Breast epithelium (tissue), 4 donors: ENCODE measurements at regions not wholly inside any gene's neighbourhood (a gene's known extent, or its start where the extent isn't known, plus 50 kb on each side); places are given as distances from the start of the nearest gene placed in this dataset.
A peak's percentile ranks its signal among the peaks of the same experiment; 100 is the strongest.

ENCODE experiments used
- DNase-seq, 2 donors: peaks; one replicate each; pipeline ENCODE4 v3.0.0-alpha.2; 2019; ENCODE audit warnings: low spot score in 2 of 2
- H3K27ac ChIP-seq, 2 donors: fragments of 200-600 bp; sonication (generic) in 1 of 2; one replicate each; pipeline ENCODE4 v1.5.1; 2016 to 2019; ENCODE audit warnings: mild to moderate bottlenecking in 1 of 2
- H3K27me3 ChIP-seq, 2 donors: fragments of 200-600 bp; sonication (generic) in 1 of 2; one replicate each; pipeline versions ENCODE4 v1.5.1 to v1.6.0; 2017 to 2019; ENCODE audit warnings: control low read depth in 1 of 2, mild to moderate bottlenecking in 1 of 2
- H3K36me3 ChIP-seq: fragments of 200-600 bp; one replicate; pipeline ENCODE4 v1.5.1; 2019
- H3K4me1 ChIP-seq, 2 donors: fragments of 200-600 bp; sonication (generic); one replicate each; pipeline ENCODE4 v1.5.1; 2016 to 2019; ENCODE audit warnings: control low read depth in 1 of 2
- H3K4me3 ChIP-seq, 3 donors: fragments of 200-600 bp; sonication (generic); 1 replicate in 2 of 3; 2 replicates in 1 of 3; pipeline ENCODE4 v1.5.1; 2016 to 2019; ENCODE audit warnings: mild to moderate bottlenecking in 3 of 3, moderate library complexity in 2 of 3
- H3K9me3 ChIP-seq, 2 donors: fragments of 200-600 bp; sonication (generic) in 1 of 2; one replicate each; pipeline ENCODE4 v1.5.1; 2016 to 2019; ENCODE audit warnings: control low read depth in 1 of 2
- POLR2A ChIP-seq: fragments of 450-650 bp; IDR thresholded peaks from one replicate; pipeline ENCODE4 v1.6.1; 2016; ENCODE audit warnings: antibody characterized with exemption, mild to moderate bottlenecking, moderate library complexity
- POLR2AphosphoS5 ChIP-seq, 3 donors: sonication (generic); formaldehyde crosslinking; IDR thresholded peaks; one replicate each; pipeline ENCODE4 v1.6.1; 2017; ENCODE audit warnings: antibody characterized with exemption in 3 of 3
- intact Hi-C: fragments of 100-400 bp; cut with DNase I; formaldehyde crosslinking; loops from one replicate; pipeline ENCODE4 v1.15.1; 2023; ENCODE audit warnings: low total_unique reads
- TF ChIP-seq, protein P1 (sequence below), 3 donors: fragments of 450-650 bp; IDR thresholded peaks; one replicate each; pipeline ENCODE4 v1.5.1; 2016 to 2017; ENCODE audit warnings: antibody characterized with exemption in 3 of 3, mild to moderate bottlenecking in 3 of 3, moderate library complexity in 3 of 3

DNA sequence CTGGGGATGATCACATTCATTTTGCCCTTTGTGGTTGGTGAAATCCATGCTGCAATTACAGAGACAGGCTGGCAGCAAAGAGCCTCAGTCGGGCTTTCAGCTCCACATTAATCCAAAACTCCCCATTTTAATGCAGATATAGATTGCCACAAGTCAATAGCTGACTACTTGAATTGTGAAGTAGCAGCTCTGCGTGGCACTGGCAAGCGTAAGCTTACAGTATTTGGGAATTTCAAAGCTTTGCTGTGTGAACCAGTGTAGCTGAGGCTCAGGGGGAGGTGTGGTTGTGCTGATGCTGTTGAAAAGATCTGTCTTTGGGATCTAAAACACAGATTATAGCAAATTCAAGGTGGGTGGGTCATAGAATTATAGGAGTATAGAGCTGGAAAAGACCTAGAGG, 290.3 kb upstream of the ONECUT1 start:
- Histone ChIP-seq H3K27ac (no peak overlapping the region), H3K27me3 (peaks cover 0 to 5% of the 10 kb centered on the region in 2 donors), H3K4me1 (no peaks in the 10 kb centered on the region), H3K9me3 (peaks cover 0 to 2% of the 10 kb centered on the region in 2 donors), H3K36me3 (no peaks in the 10 kb centered on the region), H3K4me3 (no peak overlapping the region)
- DNase-seq, result no peak
- intact Hi-C loops, result no loop called here
- TF ChIP-seq POLR2AphosphoS5 (IDR thresholded peaks at IDR 0.05), result no peak
- TF ChIP-seq POLR2A, result no peak
- TF ChIP-seq, protein P1, sequence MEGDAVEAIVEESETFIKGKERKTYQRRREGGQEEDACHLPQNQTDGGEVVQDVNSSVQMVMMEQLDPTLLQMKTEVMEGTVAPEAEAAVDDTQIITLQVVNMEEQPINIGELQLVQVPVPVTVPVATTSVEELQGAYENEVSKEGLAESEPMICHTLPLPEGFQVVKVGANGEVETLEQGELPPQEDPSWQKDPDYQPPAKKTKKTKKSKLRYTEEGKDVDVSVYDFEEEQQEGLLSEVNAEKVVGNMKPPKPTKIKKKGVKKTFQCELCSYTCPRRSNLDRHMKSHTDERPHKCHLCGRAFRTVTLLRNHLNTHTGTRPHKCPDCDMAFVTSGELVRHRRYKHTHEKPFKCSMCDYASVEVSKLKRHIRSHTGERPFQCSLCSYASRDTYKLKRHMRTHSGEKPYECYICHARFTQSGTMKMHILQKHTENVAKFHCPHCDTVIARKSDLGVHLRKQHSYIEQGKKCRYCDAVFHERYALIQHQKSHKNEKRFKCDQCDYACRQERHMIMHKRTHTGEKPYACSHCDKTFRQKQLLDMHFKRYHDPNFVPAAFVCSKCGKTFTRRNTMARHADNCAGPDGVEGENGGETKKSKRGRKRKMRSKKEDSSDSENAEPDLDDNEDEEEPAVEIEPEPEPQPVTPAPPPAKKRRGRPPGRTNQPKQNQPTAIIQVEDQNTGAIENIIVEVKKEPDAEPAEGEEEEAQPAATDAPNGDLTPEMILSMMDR (IDR thresholded peaks at IDR 0.05), result no peak

- no peaks in the 10 kb centered on the region for H3K36me3 ChIP-seq
- no peak overlapping the region for H3K4me3 ChIP-seq
- TF ChIP-seq, protein P1 (IDR thresholded peaks at IDR 0.05), result no peak
- TF ChIP-seq POLR2AphosphoS5 (IDR thresholded peaks at IDR 0.05), result no peak
- no peak for TF ChIP-seq POLR2A
- DNase-seq, result no peak
- no peaks in the 10 kb centered on the region for H3K9me3 ChIP-seq
- H3K4me1 ChIP-seq, result no peaks in the 10 kb centered on the region
- intact Hi-C loops, result no loop called here
- no peaks in the 10 kb centered on the region for H3K27me3 ChIP-seq
- no peak overlapping the region for H3K27ac ChIP-seq
These were observed 284.1 kb upstream of the ONECUT1 start for GRCh38 chr15:53074221-53074620.

DNA sequence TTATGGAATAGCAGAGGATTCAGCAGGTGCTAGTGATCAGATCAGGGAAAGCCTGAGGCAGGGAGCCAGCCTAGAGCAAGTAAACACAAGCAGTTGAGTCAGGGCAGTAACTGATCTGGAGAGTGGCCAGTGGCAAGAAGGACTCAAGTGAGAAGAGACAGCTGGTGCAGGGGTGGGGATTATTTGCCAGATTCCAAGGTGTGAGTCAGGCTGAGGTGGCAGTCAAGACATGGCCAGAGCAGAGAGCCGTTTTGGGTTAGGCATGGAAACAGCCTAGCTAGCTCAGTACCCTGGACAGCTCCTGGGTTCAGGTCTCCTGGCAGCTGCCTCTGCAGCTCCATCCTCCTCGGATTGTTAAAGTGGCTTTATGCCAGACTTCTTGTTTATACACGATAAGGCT, 281.9 kb upstream of the ONECUT1 start:
- H3K27ac ChIP-seq, result no peak overlapping the region
- no peaks in the 10 kb centered on the region for H3K36me3 ChIP-seq
- H3K4me3 ChIP-seq, result no peak overlapping the region
- intact Hi-C loops, result no loop called here
- peak; percentile 17 to 52 for DNase-seq
- TF ChIP-seq POLR2AphosphoS5 (IDR thresholded peaks at IDR 0.05), result no peak
- TF ChIP-seq, protein P1 (IDR thresholded peaks at IDR 0.05), result no peak
- no peaks in the 10 kb centered on the region for H3K9me3 ChIP-seq
- H3K27me3 ChIP-seq, result no peaks in the 10 kb centered on the region
- no peaks in the 10 kb centered on the region for H3K4me1 ChIP-seq

DNA sequence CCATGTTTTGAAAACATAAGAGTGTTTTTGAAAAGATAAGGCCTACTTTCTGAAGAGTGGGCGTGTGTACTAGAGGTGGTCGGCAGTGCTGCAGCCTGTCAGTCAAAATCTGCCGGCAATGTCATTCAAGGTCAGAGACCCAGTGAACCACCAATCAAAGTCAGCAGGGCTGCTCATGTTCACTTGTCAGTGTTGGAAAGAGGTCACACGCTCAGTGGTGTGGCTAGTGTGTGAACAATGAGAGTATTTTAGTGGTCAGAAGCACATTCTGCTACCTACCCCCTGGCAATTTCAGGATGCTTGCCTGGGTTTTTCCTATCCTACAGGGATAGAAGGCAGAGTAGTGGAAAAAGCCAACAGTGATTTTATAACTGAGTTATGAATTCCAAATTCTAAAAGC, 278.5 kb upstream of the ONECUT1 start:
- H3K4me1 ChIP-seq, result no peaks in the 10 kb centered on the region
- TF ChIP-seq POLR2A (no peak), POLR2AphosphoS5 (IDR thresholded peaks at IDR 0.05) (no peak)
- TF ChIP-seq, protein P1 (IDR thresholded peaks at IDR 0.05), result no peak
- DNase-seq, result no peak
- no peak overlapping the region for H3K27ac ChIP-seq
- H3K36me3 ChIP-seq, result no peaks in the 10 kb centered on the region
- intact Hi-C loops, result no loop called here
- no peaks in the 10 kb centered on the region for H3K27me3 ChIP-seq
- H3K9me3 ChIP-seq, result no peaks in the 10 kb centered on the region
- no peak overlapping the region for H3K4me3 ChIP-seq

DNA sequence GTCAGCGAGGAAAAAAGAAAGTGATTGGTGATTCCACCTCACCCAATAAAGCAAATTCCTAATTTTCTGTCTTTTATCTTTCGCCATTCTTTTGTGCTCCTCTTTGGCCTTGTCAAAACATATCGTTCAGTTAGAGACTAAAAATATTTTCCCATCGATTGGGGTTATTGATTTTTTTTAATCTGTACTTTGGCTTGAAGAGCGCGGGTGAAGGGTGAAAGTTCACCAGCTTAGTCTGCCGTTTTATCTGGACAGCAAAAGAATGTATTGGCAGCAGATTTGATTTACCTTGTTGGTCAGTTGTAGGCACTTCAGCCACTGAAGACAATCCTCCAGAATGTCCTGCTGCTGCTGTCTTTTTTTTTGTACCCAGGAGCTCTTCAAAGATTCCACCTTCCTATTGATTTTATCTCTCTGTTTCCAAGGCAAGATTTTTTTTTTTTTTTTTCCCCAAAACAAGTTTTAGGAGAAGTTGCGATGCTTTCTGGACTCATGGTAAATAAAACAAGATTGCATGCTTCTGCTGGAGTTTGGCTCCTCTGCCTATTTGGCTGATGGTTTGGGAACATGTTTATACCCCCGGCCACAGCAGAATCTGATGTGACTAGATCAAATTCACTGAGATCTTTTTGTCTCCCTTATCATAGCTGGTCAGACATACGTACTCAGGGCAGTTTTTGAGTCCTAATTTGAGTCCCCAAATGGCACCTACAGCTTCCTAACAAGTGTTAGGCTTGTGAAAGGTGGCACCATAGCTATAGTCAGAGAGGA, 269.3 kb upstream of the ONECUT1 start:
- intact Hi-C loops, result no loop called here
- TF ChIP-seq POLR2A (no peak), POLR2AphosphoS5 (IDR thresholded peaks at IDR 0.05) (no peak)
- TF ChIP-seq, protein P1 (IDR thresholded peaks at IDR 0.05), result no peak

More for the DNA sequence above, 269.3 kb upstream of the ONECUT1 start:
- Histone ChIP-seq H3K4me1 (no peaks in the 10 kb centered on the region), H3K27ac (no peak overlapping the region), H3K27me3 (no peaks in the 10 kb centered on the region), H3K9me3 (no peaks in the 10 kb centered on the region), H3K36me3 (no peaks in the 10 kb centered on the region), H3K4me3 (no peak overlapping the region)
- DNase-seq, result no peak
